Effector memory CD4-positive, alpha-beta T cell (primary cell): ENCODE measurements at regions not wholly inside any gene's neighbourhood (a gene's known extent, or its start where the extent isn't known, plus 50 kb on each side); places are given as distances from the start of the nearest gene placed in this dataset.

Experiments
- DNase-seq, 3 donors: peaks; one replicate each; pipeline ENCODE4 v3.0.0-alpha.2; 2020
- H3K27ac ChIP-seq: 2 replicates; pipeline ENCODE4 v1.7.0; 2013; ENCODE audit warnings: mild to moderate bottlenecking, low read length, moderate library complexity; ENCODE audit not compliant: insufficient read depth, poor library complexity, severe bottlenecking
- H3K27me3 ChIP-seq: replicated peaks from 2 replicates; pipeline ENCODE4 v1.7.0; 2013; ENCODE audit warnings: mild to moderate bottlenecking, low read length; ENCODE audit not compliant: insufficient read depth, control insufficient read depth, poor library complexity, severe bottlenecking
- H3K36me3 ChIP-seq: 2 replicates; pipeline ENCODE4 v1.7.0; 2013; ENCODE audit warnings: mild to moderate bottlenecking, low read length, moderate library complexity; ENCODE audit not compliant: control insufficient read depth, insufficient read depth
- H3K4me1 ChIP-seq: 2 replicates; pipeline ENCODE4 v1.7.0; 2013; ENCODE audit warnings: low read length, mild to moderate bottlenecking; ENCODE audit not compliant: control insufficient read depth, insufficient read depth, poor library complexity, severe bottlenecking
- H3K4me3 ChIP-seq: 2 replicates; pipeline ENCODE4 v1.7.0; 2013; ENCODE audit warnings: low read length, low read depth, mild to moderate bottlenecking; ENCODE audit not compliant: insufficient read depth, poor library complexity, severe bottlenecking
- H3K9me3 ChIP-seq: 2 replicates; pipeline ENCODE4 v1.7.0; 2013; ENCODE audit warnings: mild to moderate bottlenecking, low read length, moderate library complexity; ENCODE audit not compliant: control insufficient read depth

- H3K27me3 ChIP-seq = no peaks in the 10 kb centered on the region
Measured at GRCh38 chr3:110849064-110849463, 222.6 kb upstream of the NECTIN3 start.

GRCh38 chr3:110851736-110852135, 219.9 kb upstream of the NECTIN3 start:
- Histone ChIP-seq H3K27me3 (no peaks in the 10 kb centered on the region), H3K36me3 (no peaks in the 10 kb centered on the region), H3K9me3 (no peaks in the 10 kb centered on the region), H3K27ac (no peak overlapping the region), H3K4me3 (no peak overlapping the region), H3K4me1 (no peaks in the 10 kb centered on the region)
- DNase-seq = no peak

More at GRCh38 chr3:110849064-110849463, 222.6 kb upstream of the NECTIN3 start:
- no peak overlapping the region for H3K27ac ChIP-seq
- H3K4me1 ChIP-seq = no peaks in the 10 kb centered on the region
- DNase-seq = no peak
- H3K9me3 ChIP-seq = no peaks in the 10 kb centered on the region
- no peak overlapping the region for H3K4me3 ChIP-seq
- no peaks in the 10 kb centered on the region for H3K36me3 ChIP-seq

DNA sequence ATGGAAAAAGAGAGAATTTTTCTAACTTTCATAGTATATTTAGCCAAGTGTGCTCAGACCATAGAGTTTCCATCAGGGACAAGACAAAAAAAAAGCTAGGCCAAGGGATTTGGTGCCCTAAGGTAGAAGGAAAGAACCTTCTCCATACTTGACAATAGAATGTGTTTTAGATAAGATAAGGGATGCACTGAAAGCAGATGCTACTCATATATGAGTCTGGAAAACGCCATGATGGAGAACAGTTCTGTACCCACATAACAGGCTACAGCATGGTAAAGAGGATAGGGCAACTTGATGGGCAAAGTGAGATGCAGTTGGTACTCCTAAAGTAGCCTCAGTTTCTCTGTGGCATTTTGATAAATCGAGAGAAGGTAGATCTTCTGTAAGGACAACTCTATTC, 216.4 kb upstream of the NECTIN3 start:
- H3K27me3 ChIP-seq = no peaks in the 10 kb centered on the region
- H3K4me3 ChIP-seq = no peak overlapping the region
- H3K9me3 ChIP-seq = no peaks in the 10 kb centered on the region
- H3K27ac ChIP-seq = no peak overlapping the region
- H3K36me3 ChIP-seq = no peaks in the 10 kb centered on the region
- no peaks in the 10 kb centered on the region for H3K4me1 ChIP-seq
- no peak for DNase-seq

GRCh38 chr3:110856916-110857315, 214.7 kb upstream of the NECTIN3 start:
- Histone ChIP-seq H3K27ac (no peak overlapping the region), H3K27me3 (no peaks in the 10 kb centered on the region), H3K36me3 (no peaks in the 10 kb centered on the region), H3K9me3 (no peaks in the 10 kb centered on the region), H3K4me3 (no peak overlapping the region), H3K4me1 (no peaks in the 10 kb centered on the region)
- DNase-seq = no peak

DNA sequence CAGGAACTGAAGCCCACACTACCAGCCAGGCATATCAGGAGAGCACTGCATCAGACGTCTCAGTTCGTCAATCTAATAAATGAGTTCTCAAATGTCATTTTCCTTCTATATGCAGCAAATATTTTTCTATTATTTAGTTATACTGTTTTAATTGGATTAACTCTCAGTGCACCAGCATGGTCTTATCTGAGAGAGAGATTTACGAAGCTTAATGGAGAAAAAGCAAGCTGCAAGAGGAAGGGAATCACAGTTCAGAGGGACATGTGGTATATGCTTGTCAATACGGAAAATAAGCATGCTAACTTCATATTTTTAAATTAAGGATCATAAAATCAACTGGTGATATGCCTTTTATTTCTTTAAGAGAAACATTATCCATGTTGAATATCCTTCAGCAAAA, 213.1 kb upstream of the NECTIN3 start:
- Histone ChIP-seq H3K4me1 (no peaks in the 10 kb centered on the region), H3K36me3 (no peaks in the 10 kb centered on the region), H3K9me3 (no peaks in the 10 kb centered on the region), H3K27ac (no peak overlapping the region), H3K27me3 (no peaks in the 10 kb centered on the region), H3K4me3 (no peak overlapping the region)
- no peak for DNase-seq

- Histone ChIP-seq H3K4me3 (no peak overlapping the region), H3K9me3 (no peaks in the 10 kb centered on the region), H3K27me3 (no peaks in the 10 kb centered on the region), H3K36me3 (no peaks in the 10 kb centered on the region), H3K4me1 (no peaks in the 10 kb centered on the region), H3K27ac (no peak overlapping the region)
- no peak for DNase-seq
Measured at GRCh38 chr3:110859336-110859735, 212.3 kb upstream of the NECTIN3 start.

- Histone ChIP-seq H3K9me3 (no peaks in the 10 kb centered on the region), H3K4me1 (no peaks in the 10 kb centered on the region), H3K36me3 (no peaks in the 10 kb centered on the region), H3K27ac (no peak overlapping the region), H3K27me3 (no peaks in the 10 kb centered on the region), H3K4me3 (no peak overlapping the region)
- DNase-seq = no peak
Measured at GRCh38 chr3:110859993-110860392, 211.6 kb upstream of the NECTIN3 start.

- Histone ChIP-seq H3K27me3 (no peaks in the 10 kb centered on the region), H3K36me3 (no peaks in the 10 kb centered on the region), H3K9me3 (no peaks in the 10 kb centered on the region), H3K27ac (no peak overlapping the region), H3K4me1 (no peaks in the 10 kb centered on the region), H3K4me3 (no peak overlapping the region)
- no peak for DNase-seq
Measured at GRCh38 chr3:110865934-110866333, 205.7 kb upstream of the NECTIN3 start.

DNA sequence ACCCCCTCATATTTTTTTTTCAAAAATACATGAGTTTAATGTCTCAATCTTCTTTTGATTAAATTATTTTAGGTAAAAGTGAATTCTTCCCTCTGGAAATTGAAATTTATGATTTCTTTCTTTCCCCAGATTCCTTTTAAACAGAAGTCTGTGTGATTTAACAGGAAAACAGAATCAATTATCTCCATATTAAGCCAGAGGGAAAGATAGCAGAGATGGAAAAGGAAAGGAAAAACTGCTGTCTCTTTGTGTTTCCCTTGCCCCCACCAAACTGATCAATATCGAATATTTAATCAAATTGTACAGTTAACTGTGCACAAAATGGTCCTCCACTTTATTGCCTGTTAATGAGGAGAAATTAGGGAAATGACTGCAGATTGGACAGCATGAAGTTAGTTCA, 203.5 kb upstream of the NECTIN3 start:
- H3K36me3 ChIP-seq = no peaks in the 10 kb centered on the region
- H3K4me1 ChIP-seq = no peaks in the 10 kb centered on the region
- no peaks in the 10 kb centered on the region for H3K27me3 ChIP-seq
- H3K27ac ChIP-seq = no peak overlapping the region
- no peak overlapping the region for H3K4me3 ChIP-seq
- H3K9me3 ChIP-seq = no peaks in the 10 kb centered on the region
- DNase-seq = no peak

DNA sequence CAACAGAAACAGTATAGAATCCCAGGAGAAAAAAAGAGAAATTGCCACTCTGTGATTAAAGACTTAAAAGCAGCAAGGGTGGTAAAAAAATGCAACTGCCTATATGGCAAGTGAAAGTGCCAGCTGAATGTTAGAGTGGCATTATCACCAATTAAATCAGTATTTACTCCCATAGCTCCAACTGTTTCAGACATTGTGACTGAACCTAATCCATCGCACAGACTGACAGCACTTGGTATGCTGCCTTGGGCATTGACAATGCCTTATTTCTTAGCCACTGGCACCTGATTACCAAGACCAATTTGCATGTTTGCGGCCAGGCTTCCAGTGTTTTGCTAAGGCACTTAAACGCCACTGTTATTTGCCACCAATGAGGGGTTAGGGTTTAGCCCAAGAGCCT, 201.9 kb upstream of the NECTIN3 start:
- Histone ChIP-seq H3K27ac (no peak overlapping the region), H3K36me3 (no peaks in the 10 kb centered on the region), H3K27me3 (no peaks in the 10 kb centered on the region), H3K4me1 (no peaks in the 10 kb centered on the region), H3K9me3 (no peaks in the 10 kb centered on the region), H3K4me3 (no peak overlapping the region)
- no peak for DNase-seq

GRCh38 chr3:110871869-110872268, 199.7 kb upstream of the NECTIN3 start:
- Histone ChIP-seq H3K4me1 (no peaks in the 10 kb centered on the region), H3K9me3 (no peaks in the 10 kb centered on the region)
- DNase-seq = no peak

More at GRCh38 chr3:110871869-110872268, 199.7 kb upstream of the NECTIN3 start:
- H3K27me3 ChIP-seq = no peaks in the 10 kb centered on the region
- H3K27ac ChIP-seq = no peak overlapping the region
- H3K4me3 ChIP-seq = no peak overlapping the region
- no peaks in the 10 kb centered on the region for H3K36me3 ChIP-seq
